Panc1 (cell line): ENCODE measurements at regions not wholly inside any gene's neighbourhood (a gene's known extent, or its start where the extent isn't known, plus 50 kb on each side); places are given as distances from the start of the nearest gene placed in this dataset.

ENCODE experiments used
- ATAC-seq: fragments of 200-7000 bp; cut with Tn5 transposase; 2 replicates; pipeline ENCODE4 v1.9.1; 2020; ENCODE audit warnings: mild to moderate bottlenecking, moderate library complexity
- BruUV-seq: library from RNA; stranded (reverse); fragments of 400-500 nt; replicated peaks from 2 replicates; lab custom pipeline; 2021; lab: Mats Ljungman, UMichigan
- CTCF ChIA-PET: fragments of 300-600 bp; sonication (Branson Sonifier 250); formaldehyde crosslinking; loops from one replicate; lab custom pipeline; 2022; ENCODE audit warnings: antibody characterized with exemption; lab: Charles Lee
- POLR2A ChIA-PET: fragments of 300-600 bp; sonication (Branson Sonifier 250); formaldehyde crosslinking; loops from one replicate; lab custom pipeline; 2022; ENCODE audit warnings: antibody characterized with exemption; lab: Charles Lee
- DNase-seq: peaks from one replicate; pipeline ENCODE4 v3.0.0-alpha.2; 2010; ENCODE audit warnings: low read depth, low spot score
- H3K27ac ChIP-seq: 2 replicates; pipeline ENCODE4 v1.5.1; 2011; ENCODE audit warnings: mild to moderate bottlenecking, low read length, inconsistent platforms
- H3K27me3 ChIP-seq: fragments of 200-500 bp; sonication (Bioruptor generic); 2 replicates; pipeline ENCODE4 v1.6.0; 2014; ENCODE audit warnings: low read length, inconsistent platforms; ENCODE audit not compliant: control insufficient read depth, insufficient read depth
- H3K36me3 ChIP-seq: fragments of 200-500 bp; sonication (Bioruptor generic); 2 replicates; pipeline ENCODE4 v1.5.1; 2014; ENCODE audit warnings: inconsistent platforms, mild to moderate bottlenecking, low read length, moderate library complexity; ENCODE audit not compliant: control insufficient read depth, insufficient read depth
- H3K4me1 ChIP-seq: 2 replicates; pipeline ENCODE4 v1.5.1; 2011; ENCODE audit warnings: inconsistent platforms, mild to moderate bottlenecking, low read length, moderate library complexity; ENCODE audit not compliant: control insufficient read depth, insufficient read depth
- H3K4me3 ChIP-seq, 2 experiments: 2 replicates each; pipeline ENCODE4 v1.5.1; 2011 to 2012; ENCODE audit warnings: low read depth in 2 of 2, low read length in 2 of 2, mild to moderate bottlenecking in 2 of 2, inconsistent platforms in 1 of 2, moderate library complexity in 1 of 2
- H3K9me3 ChIP-seq: fragments of 200-500 bp; sonication (Bioruptor generic); 2 replicates; pipeline ENCODE4 v1.5.1; 2014; ENCODE audit warnings: low read depth, mild to moderate bottlenecking, inconsistent platforms, low read length, moderate library complexity; ENCODE audit not compliant: control insufficient read depth, insufficient read depth
- POLR2AphosphoS5 ChIP-seq: IDR thresholded peaks from 2 replicates; pipeline ENCODE4 v1.6.1; 2012; ENCODE audit warnings: mild to moderate bottlenecking, low read depth, low read length, moderate library complexity
- SIN3A ChIP-seq: IDR thresholded peaks from 2 replicates; pipeline ENCODE4 v1.6.1; 2012; ENCODE audit warnings: low read depth, mild to moderate bottlenecking, low read length, moderate library complexity, borderline replicate concordance; ENCODE audit not compliant: insufficient read depth
- TCF7L2 ChIP-seq: IDR thresholded peaks from 2 replicates; pipeline ENCODE4 v1.6.1; 2011; ENCODE audit warnings: mild to moderate bottlenecking, low read depth, low read length, inconsistent platforms
- in situ Hi-C: cut with HindIII; loops from 2 replicates; pipeline ENCODE4 v1.10.0; 2016; ENCODE audit warnings: low sequenced_read_pairs, low pct_unique_long_range_greater_than_20kb
- intact Hi-C: fragments of 100-400 bp; cut with micrococcal nuclease; formaldehyde crosslinking; loops from one replicate; pipeline ENCODE4 v1.10.0; 2022; ENCODE audit not compliant: unreplicated experiment
- TF ChIP-seq, protein P1 (sequence below), 2 experiments: IDR thresholded peaks; 2 replicates each; pipeline ENCODE4 v1.6.1; 2011 to 2012; ENCODE audit warnings: low read depth in 2 of 2, control low read depth in 1 of 2, low read length in 1 of 2, mild to moderate bottlenecking in 1 of 2, moderate library complexity in 1 of 2; ENCODE audit not compliant: insufficient read depth in 1 of 2
- TF ChIP-seq, protein P2 (sequence below): fragments of 450-650 bp; IDR thresholded peaks from 2 replicates; pipeline ENCODE4 v1.5.1; 2017; ENCODE audit warnings: mild to moderate bottlenecking

DNA sequence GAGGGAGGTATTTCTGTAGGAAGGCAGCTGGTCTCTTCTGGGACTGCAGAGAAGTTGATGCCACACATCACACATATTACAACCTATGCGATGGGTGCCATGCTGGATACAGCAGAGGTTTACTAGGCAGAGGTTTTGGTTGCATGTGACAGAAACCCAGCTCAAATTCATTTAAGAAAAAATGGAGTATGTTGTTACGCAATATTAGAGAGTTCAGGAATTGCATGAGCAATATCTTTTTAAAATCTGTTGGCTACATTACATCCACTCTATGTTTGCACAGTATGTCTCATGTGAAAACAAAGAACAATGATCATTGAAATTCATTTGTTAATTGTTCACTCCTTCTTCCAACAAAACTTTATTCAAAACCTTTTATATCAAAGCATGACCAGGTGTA lies 425.2 kb downstream of the RWDD3 start:
- no peaks in the 10 kb centered on the region for H3K27me3 ChIP-seq
- H3K9me3 ChIP-seq = no peaks in the 10 kb centered on the region
- BruUV-seq = no TSS peak
- H3K27ac ChIP-seq = no peak overlapping the region
- no peaks in the 10 kb centered on the region for H3K4me1 ChIP-seq
- intact Hi-C loops = no loop called here
- no peak for DNase-seq
- no peaks in the 10 kb centered on the region for H3K36me3 ChIP-seq
- ATAC-seq = no peak
- CTCF ChIA-PET = no interaction called here
- H3K4me3 ChIP-seq = no peak overlapping the region
- in situ Hi-C loops = no loop called here
- TF ChIP-seq SIN3A (no peak), TCF7L2 (no peak), POLR2AphosphoS5 (no peak)
- TF ChIP-seq, protein P1, sequence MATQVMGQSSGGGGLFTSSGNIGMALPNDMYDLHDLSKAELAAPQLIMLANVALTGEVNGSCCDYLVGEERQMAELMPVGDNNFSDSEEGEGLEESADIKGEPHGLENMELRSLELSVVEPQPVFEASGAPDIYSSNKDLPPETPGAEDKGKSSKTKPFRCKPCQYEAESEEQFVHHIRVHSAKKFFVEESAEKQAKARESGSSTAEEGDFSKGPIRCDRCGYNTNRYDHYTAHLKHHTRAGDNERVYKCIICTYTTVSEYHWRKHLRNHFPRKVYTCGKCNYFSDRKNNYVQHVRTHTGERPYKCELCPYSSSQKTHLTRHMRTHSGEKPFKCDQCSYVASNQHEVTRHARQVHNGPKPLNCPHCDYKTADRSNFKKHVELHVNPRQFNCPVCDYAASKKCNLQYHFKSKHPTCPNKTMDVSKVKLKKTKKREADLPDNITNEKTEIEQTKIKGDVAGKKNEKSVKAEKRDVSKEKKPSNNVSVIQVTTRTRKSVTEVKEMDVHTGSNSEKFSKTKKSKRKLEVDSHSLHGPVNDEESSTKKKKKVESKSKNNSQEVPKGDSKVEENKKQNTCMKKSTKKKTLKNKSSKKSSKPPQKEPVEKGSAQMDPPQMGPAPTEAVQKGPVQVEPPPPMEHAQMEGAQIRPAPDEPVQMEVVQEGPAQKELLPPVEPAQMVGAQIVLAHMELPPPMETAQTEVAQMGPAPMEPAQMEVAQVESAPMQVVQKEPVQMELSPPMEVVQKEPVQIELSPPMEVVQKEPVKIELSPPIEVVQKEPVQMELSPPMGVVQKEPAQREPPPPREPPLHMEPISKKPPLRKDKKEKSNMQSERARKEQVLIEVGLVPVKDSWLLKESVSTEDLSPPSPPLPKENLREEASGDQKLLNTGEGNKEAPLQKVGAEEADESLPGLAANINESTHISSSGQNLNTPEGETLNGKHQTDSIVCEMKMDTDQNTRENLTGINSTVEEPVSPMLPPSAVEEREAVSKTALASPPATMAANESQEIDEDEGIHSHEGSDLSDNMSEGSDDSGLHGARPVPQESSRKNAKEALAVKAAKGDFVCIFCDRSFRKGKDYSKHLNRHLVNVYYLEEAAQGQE (IDR thresholded peaks at IDR 0.05; ENCODE audit: insufficient read depth in 1 of 2, low read depth in 2 of 2, low read length in 1 of 2) = no peak
- TF ChIP-seq, protein P2, sequence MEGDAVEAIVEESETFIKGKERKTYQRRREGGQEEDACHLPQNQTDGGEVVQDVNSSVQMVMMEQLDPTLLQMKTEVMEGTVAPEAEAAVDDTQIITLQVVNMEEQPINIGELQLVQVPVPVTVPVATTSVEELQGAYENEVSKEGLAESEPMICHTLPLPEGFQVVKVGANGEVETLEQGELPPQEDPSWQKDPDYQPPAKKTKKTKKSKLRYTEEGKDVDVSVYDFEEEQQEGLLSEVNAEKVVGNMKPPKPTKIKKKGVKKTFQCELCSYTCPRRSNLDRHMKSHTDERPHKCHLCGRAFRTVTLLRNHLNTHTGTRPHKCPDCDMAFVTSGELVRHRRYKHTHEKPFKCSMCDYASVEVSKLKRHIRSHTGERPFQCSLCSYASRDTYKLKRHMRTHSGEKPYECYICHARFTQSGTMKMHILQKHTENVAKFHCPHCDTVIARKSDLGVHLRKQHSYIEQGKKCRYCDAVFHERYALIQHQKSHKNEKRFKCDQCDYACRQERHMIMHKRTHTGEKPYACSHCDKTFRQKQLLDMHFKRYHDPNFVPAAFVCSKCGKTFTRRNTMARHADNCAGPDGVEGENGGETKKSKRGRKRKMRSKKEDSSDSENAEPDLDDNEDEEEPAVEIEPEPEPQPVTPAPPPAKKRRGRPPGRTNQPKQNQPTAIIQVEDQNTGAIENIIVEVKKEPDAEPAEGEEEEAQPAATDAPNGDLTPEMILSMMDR = no peak
- POLR2A ChIA-PET = no interaction called here

DNA sequence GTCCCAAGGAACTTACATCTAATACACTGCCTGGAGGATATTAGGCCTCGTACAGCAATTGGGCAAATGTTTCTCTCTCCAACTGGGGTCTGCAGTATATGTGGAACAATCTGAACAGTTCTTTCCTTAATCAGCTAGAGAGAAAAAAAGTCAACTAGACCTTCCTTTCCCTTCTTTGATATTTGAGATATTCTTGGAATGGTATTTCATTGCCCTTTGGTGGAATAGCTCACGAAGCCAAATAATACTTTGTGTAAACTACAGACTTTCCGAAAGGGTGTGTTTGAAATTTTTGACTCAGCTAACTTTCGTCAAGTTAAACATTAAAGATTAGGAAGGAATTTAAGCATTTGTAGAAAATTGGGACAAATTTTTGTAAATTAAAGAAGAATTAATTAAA lies 425.6 kb downstream of the RWDD3 start:
- POLR2A ChIA-PET = no interaction called here
- Histone ChIP-seq H3K4me1 (no peaks in the 10 kb centered on the region), H3K27ac (no peak overlapping the region), H3K27me3 (no peaks in the 10 kb centered on the region), H3K4me3 (no peak overlapping the region), H3K9me3 (no peaks in the 10 kb centered on the region), H3K36me3 (no peaks in the 10 kb centered on the region)
- BruUV-seq = no TSS peak
- intact Hi-C loops = no loop called here
- TF ChIP-seq SIN3A = no peak
- TF ChIP-seq, protein P2 = no peak
- DNase-seq = no peak
- no peak for ATAC-seq
- in situ Hi-C loops = no loop called here
- CTCF ChIA-PET = no interaction called here

GRCh38 chr1:95660736-95661135 lies 426.7 kb downstream of the RWDD3 start:
- CTCF ChIA-PET = no interaction called here
- ATAC-seq = no peak

More at GRCh38 chr1:95660736-95661135, 426.7 kb downstream of the RWDD3 start:
- Histone ChIP-seq H3K27me3 (no peaks in the 10 kb centered on the region), H3K4me1 (no peaks in the 10 kb centered on the region), H3K4me3 (no peak overlapping the region), H3K27ac (no peak overlapping the region), H3K9me3 (no peaks in the 10 kb centered on the region), H3K36me3 (no peaks in the 10 kb centered on the region)
- in situ Hi-C loops (no loop called here), intact Hi-C loops (no loop called here)
- POLR2A ChIA-PET = no interaction called here
- TF ChIP-seq POLR2AphosphoS5 (no peak), TCF7L2 (no peak), SIN3A (no peak)
- TF ChIP-seq, protein P2 = no peak
- TF ChIP-seq, protein P1 (IDR thresholded peaks at IDR 0.05; ENCODE audit: insufficient read depth in 1 of 2, low read depth in 2 of 2, low read length in 1 of 2) = no peak
- BruUV-seq = no TSS peak
- no peak for DNase-seq
